ENCODE measurements at regions not wholly inside any gene's neighbourhood (a gene's known extent, or its start where the extent isn't known, plus 50 kb on each side); places are given as distances from the start of the nearest gene placed in this dataset.

GRCh38 chr6:155660251-155660977 lies 204.8 kb upstream of the NOX3 start (continued):
- TF ChIP-seq ZNF331 (CRISPR knock-in tag; IDR thresholded peaks at IDR 0.05; ENCODE audit: low read depth) (no peak), JUNB (IDR thresholded peaks at IDR 0.05; ENCODE audit: unreplicated experiment) (no peak), EZH2phosphoT487 (IDR thresholded peaks at IDR 0.05; ENCODE audit: unreplicated experiment) (no peak), POLR2AphosphoS5 (IDR thresholded peaks at IDR 0.05; ENCODE audit: low read depth) (no peak), STAT1 (IDR thresholded peaks at IDR 0.05; ENCODE audit: unreplicated experiment) (no peak), CREB1 (CRISPR knock-in tag; IDR thresholded peaks at IDR 0.05; ENCODE audit: low read depth) (no peak), EZH2 (IDR thresholded peaks at IDR 0.05; ENCODE audit: low read depth, unreplicated experiment) (no peak), ZNF114 (CRISPR knock-in tag; IDR thresholded peaks at IDR 0.05) (no peak)

GRCh38 chr6:155656024-155656423 lies 200.4 kb upstream of the NOX3 start:
- no peaks in the 10 kb centered on the region for H3K9me2 ChIP-seq (ENCODE audit: insufficient read depth)
- no peaks in the 10 kb centered on the region for H3K27me3 ChIP-seq (ENCODE audit: insufficient read depth)
- H4K20me1 ChIP-seq (replicated peaks; ENCODE audit: insufficient read depth) = no peaks in the 10 kb centered on the region
- peaks cover 4% of the 10 kb centered on the region for H3K27me3 Mint-ChIP-seq (ENCODE audit: insufficient read depth, low read depth, poor library complexity)
- H3K36me3 ChIP-seq (ENCODE audit: insufficient read depth) = no peaks in the 10 kb centered on the region
- H3K27ac ChIP-seq (ENCODE audit: low read depth) = no peak overlapping the region
- no peak overlapping the region for H2AFZ ChIP-seq
- H3K4me3 Mint-ChIP-seq = no peak overlapping the region
- no peaks in the 10 kb centered on the region for H3K79me2 ChIP-seq (replicated peaks; ENCODE audit: insufficient read depth)
- peaks cover 7% of the 10 kb centered on the region; the same call in 1 of the 3 replicates for H3K36me3 Mint-ChIP-seq (ENCODE audit: low read depth)
- no peaks in the 10 kb centered on the region for H3F3A ChIP-seq (replicated peaks; ENCODE audit: low read depth)
- no peaks in the 10 kb centered on the region for H3K4me1 ChIP-seq (ENCODE audit: insufficient read depth)
- no peak overlapping the region for H3K4me2 ChIP-seq
- peaks cover 15% of the 10 kb centered on the region for H3K9me3 Mint-ChIP-seq
- no peak for DNase-seq (ENCODE audit: low spot score)
- H3K27ac Mint-ChIP-seq = no peak overlapping the region
- H3K4me1 Mint-ChIP-seq = no peaks in the 10 kb centered on the region
- no peak overlapping the region for H3K4me3 ChIP-seq
- ATAC-seq = no peak
- TF ChIP-seq REST (IDR thresholded peaks at IDR 0.05; ENCODE audit: unreplicated experiment) (no peak), ZNF462 (CRISPR knock-in tag; IDR thresholded peaks at IDR 0.05) (no peak), ZNF331 (CRISPR knock-in tag; IDR thresholded peaks at IDR 0.05; ENCODE audit: low read depth) (no peak), POLR2AphosphoS5 (IDR thresholded peaks at IDR 0.05; ENCODE audit: low read depth) (no peak), CTCF (conservative IDR thresholded peaks at IDR 0.05; ENCODE audit: low read depth in 2 of 2) (no peak), STAT1 (IDR thresholded peaks at IDR 0.05; ENCODE audit: unreplicated experiment) (no peak), ETS1 (IDR thresholded peaks at IDR 0.05) (no peak), ZNF114 (CRISPR knock-in tag; IDR thresholded peaks at IDR 0.05) (no peak), EZH2phosphoT487 (IDR thresholded peaks at IDR 0.05; ENCODE audit: unreplicated experiment) (no peak)

All from GM23338 (cell line).